ENCODE measurements at regions not wholly inside any gene's neighbourhood (a gene's known extent, or its start where the extent isn't known, plus 50 kb on each side); places are given as distances from the start of the nearest gene placed in this dataset.

DNA sequence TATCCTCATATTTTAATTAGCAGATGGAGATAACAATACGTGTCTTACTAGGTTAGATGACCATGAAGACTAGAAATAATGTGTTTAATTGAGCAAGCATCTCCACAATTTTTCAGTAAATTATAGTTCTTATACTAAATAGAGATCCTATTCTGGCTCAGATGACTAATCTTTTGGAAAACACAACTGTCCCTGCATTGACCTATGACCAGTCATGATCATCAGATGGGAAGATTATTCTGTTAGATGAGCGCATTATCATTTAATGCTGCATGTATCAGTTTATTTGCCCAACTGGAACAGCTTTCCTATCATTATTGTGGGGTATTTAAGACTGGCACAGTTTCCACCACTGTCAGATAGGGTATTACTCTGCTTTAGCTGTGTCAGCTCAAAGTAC, 185.5 kb downstream of the MOXD1 start:
- no peaks in the 10 kb centered on the region for H3K9me3 ChIP-seq (ENCODE audit: low read depth, low read length)

DNA sequence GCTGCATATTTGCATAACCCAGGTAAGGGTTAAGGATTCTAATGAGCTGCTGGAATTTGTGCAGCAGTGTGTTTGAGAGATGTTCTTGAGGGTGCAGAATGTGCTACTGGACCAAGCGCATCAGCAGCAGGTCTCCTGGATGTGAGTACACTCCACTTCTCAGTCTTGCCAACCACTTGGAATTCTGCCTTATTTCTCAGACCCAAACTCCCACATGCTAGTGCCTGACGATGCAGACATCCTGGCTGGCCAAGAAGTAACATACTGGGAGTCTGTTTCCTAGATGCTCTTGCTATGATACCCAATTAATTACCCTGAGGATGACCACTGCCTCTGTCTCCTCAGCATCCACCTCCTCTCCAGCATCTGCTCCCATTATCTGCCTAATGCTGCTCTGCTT, 186.6 kb downstream of the MOXD1 start:
- H3K4me3 ChIP-seq (ENCODE audit: insufficient read depth, low read length) = no peak overlapping the region
- H3K27ac ChIP-seq (ENCODE audit: low read depth, low read length) = no peak overlapping the region
- DNase-seq (ENCODE audit: insufficient read length, low spot score, missing footprints) = peak; percentile 14
- no peak overlapping the region for H3K4me2 ChIP-seq (ENCODE audit: insufficient read depth, low read length)
- H2AFZ ChIP-seq (ENCODE audit: low read length) = no peak overlapping the region
- peaks cover 8% of the 10 kb centered on the region for H3K4me1 ChIP-seq (ENCODE audit: insufficient read depth, low read length)
- H3K79me2 ChIP-seq (ENCODE audit: insufficient read depth, low read length) = no peaks in the 10 kb centered on the region
- no peaks in the 10 kb centered on the region for H3K36me3 ChIP-seq (ENCODE audit: insufficient read depth, low read length)
- no peaks in the 10 kb centered on the region for H4K20me1 ChIP-seq (ENCODE audit: insufficient read depth, low read length)
- TF ChIP-seq, protein P1, sequence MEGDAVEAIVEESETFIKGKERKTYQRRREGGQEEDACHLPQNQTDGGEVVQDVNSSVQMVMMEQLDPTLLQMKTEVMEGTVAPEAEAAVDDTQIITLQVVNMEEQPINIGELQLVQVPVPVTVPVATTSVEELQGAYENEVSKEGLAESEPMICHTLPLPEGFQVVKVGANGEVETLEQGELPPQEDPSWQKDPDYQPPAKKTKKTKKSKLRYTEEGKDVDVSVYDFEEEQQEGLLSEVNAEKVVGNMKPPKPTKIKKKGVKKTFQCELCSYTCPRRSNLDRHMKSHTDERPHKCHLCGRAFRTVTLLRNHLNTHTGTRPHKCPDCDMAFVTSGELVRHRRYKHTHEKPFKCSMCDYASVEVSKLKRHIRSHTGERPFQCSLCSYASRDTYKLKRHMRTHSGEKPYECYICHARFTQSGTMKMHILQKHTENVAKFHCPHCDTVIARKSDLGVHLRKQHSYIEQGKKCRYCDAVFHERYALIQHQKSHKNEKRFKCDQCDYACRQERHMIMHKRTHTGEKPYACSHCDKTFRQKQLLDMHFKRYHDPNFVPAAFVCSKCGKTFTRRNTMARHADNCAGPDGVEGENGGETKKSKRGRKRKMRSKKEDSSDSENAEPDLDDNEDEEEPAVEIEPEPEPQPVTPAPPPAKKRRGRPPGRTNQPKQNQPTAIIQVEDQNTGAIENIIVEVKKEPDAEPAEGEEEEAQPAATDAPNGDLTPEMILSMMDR (IDR thresholded peaks at IDR 0.05; ENCODE audit: extremely low read depth, low read depth, low read length) = no peak
- H3K9me3 ChIP-seq (ENCODE audit: low read depth, low read length) = no peaks in the 10 kb centered on the region
- H3K27me3 ChIP-seq (ENCODE audit: insufficient read depth, low read length) = no peaks in the 10 kb centered on the region

More for the DNA sequence above, 185.5 kb downstream of the MOXD1 start:
- H3K4me1 ChIP-seq (ENCODE audit: insufficient read depth, low read length) = peaks cover 8% of the 10 kb centered on the region
- H3K4me2 ChIP-seq (ENCODE audit: insufficient read depth, low read length) = no peak overlapping the region
- no peak overlapping the region for H3K4me3 ChIP-seq (ENCODE audit: insufficient read depth, low read length)
- H3K79me2 ChIP-seq (ENCODE audit: insufficient read depth, low read length) = no peaks in the 10 kb centered on the region
- H2AFZ ChIP-seq (ENCODE audit: low read length) = no peak overlapping the region
- no peak overlapping the region for H3K27ac ChIP-seq (ENCODE audit: low read depth, low read length)
- H4K20me1 ChIP-seq (ENCODE audit: insufficient read depth, low read length) = no peaks in the 10 kb centered on the region
- TF ChIP-seq, protein P1 (IDR thresholded peaks at IDR 0.05; ENCODE audit: extremely low read depth, low read depth, low read length) = no peak
- H3K27me3 ChIP-seq (ENCODE audit: insufficient read depth, low read length) = no peaks in the 10 kb centered on the region
- no peaks in the 10 kb centered on the region for H3K36me3 ChIP-seq (ENCODE audit: insufficient read depth, low read length)
- DNase-seq (ENCODE audit: insufficient read length, low spot score, missing footprints) = peak; percentile 73

DNA sequence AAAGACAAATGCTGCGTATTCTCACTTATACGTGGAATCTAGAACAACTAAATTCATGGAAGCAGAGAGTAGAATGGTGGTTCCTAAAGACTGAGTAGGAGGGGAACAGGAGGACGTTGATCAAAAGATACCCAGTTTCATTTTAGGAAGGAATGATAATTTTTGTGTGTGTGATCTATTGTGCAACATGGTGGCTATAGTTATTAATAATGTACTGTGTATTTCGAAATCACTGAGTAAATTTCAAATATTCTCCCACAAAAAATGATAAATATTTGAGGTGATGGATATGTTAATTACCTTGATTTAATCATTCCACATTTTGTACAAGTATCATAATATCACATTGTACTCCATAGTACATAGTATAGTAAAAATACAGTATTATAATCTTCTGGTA, 187.5 kb downstream of the MOXD1 start:
- TF ChIP-seq, protein P1 (IDR thresholded peaks at IDR 0.05; ENCODE audit: extremely low read depth, low read depth, low read length) = no peak
- Histone ChIP-seq H4K20me1 (ENCODE audit: insufficient read depth, low read length) (no peaks in the 10 kb centered on the region), H3K4me3 (ENCODE audit: insufficient read depth, low read length) (no peak overlapping the region), H3K27ac (ENCODE audit: low read depth, low read length) (no peak overlapping the region), H3K36me3 (ENCODE audit: insufficient read depth, low read length) (no peaks in the 10 kb centered on the region), H3K27me3 (ENCODE audit: insufficient read depth, low read length) (no peaks in the 10 kb centered on the region), H2AFZ (ENCODE audit: low read length) (no peak overlapping the region), H3K4me1 (ENCODE audit: insufficient read depth, low read length) (peaks cover 8% of the 10 kb centered on the region), H3K79me2 (ENCODE audit: insufficient read depth, low read length) (no peaks in the 10 kb centered on the region), H3K4me2 (ENCODE audit: insufficient read depth, low read length) (no peak overlapping the region), H3K9me3 (ENCODE audit: low read depth, low read length) (no peaks in the 10 kb centered on the region)
- DNase-seq (ENCODE audit: insufficient read length, low spot score, missing footprints) = no peak

DNA sequence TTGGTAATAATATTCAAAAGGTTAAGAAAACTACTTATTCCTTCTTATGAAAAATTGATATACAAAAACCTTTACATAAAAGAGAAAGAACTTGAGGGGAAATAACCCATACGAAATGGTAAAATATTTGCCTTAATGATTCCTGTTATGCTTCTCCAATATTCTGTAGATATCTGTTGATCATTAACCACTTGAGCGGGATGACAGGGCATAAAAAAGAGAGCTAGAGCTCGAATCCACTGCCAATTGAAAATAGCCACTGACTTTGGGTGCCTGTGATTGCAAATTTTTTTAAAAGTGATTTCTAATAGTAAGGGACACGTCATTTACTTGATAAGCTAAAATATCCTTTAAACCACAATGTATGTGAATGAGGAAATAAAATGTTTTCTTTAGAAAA, 188.1 kb downstream of the MOXD1 start:
- no peak for DNase-seq (ENCODE audit: insufficient read length, low spot score, missing footprints)
- no peaks in the 10 kb centered on the region for H3K9me3 ChIP-seq (ENCODE audit: low read depth, low read length)
- peaks cover 6% of the 10 kb centered on the region for H3K4me1 ChIP-seq (ENCODE audit: insufficient read depth, low read length)
- H3K27ac ChIP-seq (ENCODE audit: low read depth, low read length) = no peak overlapping the region
- TF ChIP-seq, protein P1 (IDR thresholded peaks at IDR 0.05; ENCODE audit: extremely low read depth, low read depth, low read length) = no peak
- H3K27me3 ChIP-seq (ENCODE audit: insufficient read depth, low read length) = no peaks in the 10 kb centered on the region
- H2AFZ ChIP-seq (ENCODE audit: low read length) = no peak overlapping the region
- H3K4me3 ChIP-seq (ENCODE audit: insufficient read depth, low read length) = no peak overlapping the region
- H3K36me3 ChIP-seq (ENCODE audit: insufficient read depth, low read length) = no peaks in the 10 kb centered on the region
- no peaks in the 10 kb centered on the region for H3K79me2 ChIP-seq (ENCODE audit: insufficient read depth, low read length)
- no peaks in the 10 kb centered on the region for H4K20me1 ChIP-seq (ENCODE audit: insufficient read depth, low read length)
- no peak overlapping the region for H3K4me2 ChIP-seq (ENCODE audit: insufficient read depth, low read length)
